AG10803 (cell line): ENCODE measurements at regions not wholly inside any gene's neighbourhood (a gene's known extent, or its start where the extent isn't known, plus 50 kb on each side); places are given as distances from the start of the nearest gene placed in this dataset.

ENCODE experiments used
- DNase-seq: peaks from one replicate; pipeline ENCODE4 v3.0.0; 2010; ENCODE audit warnings: low read depth
- H3K4me3 ChIP-seq: 2 replicates; pipeline ENCODE4 v1.5.1; 2011; ENCODE audit warnings: mild to moderate bottlenecking, low read length, control low read depth
- CTCF ChIP-seq: conservative IDR thresholded peaks from 2 replicates; pipeline ENCODE4 v1.5.1; 2011; ENCODE audit warnings: mild to moderate bottlenecking, low read length, control low read depth, inconsistent platforms

GRCh38 chr15:87502173-87502572, 754.4 kb downstream of the NTRK3 start:
- H3K4me3 ChIP-seq, result no peak overlapping the region
- DNase-seq, result no peak
- TF ChIP-seq CTCF, result no peak

GRCh38 chr15:87500240-87500639, 756.3 kb downstream of the NTRK3 start:
- DNase-seq, result no peak
- TF ChIP-seq CTCF, result no peak
- no peak overlapping the region for H3K4me3 ChIP-seq

- no peak for TF ChIP-seq CTCF
- peak; percentile 30 for DNase-seq
- H3K4me3 ChIP-seq, result no peak overlapping the region
These were observed 758.0 kb downstream of the NTRK3 start for GRCh38 chr15:87498560-87498959.

GRCh38 chr15:87496795-87497194, 759.7 kb downstream of the NTRK3 start:
- TF ChIP-seq CTCF, result no peak
- no peak overlapping the region for H3K4me3 ChIP-seq
- DNase-seq, result no peak

GRCh38 chr15:87496109-87496508, 760.4 kb downstream of the NTRK3 start:
- no peak overlapping the region for H3K4me3 ChIP-seq
- DNase-seq, result no peak
- TF ChIP-seq CTCF, result no peak

GRCh38 chr15:87493803-87494202, 762.7 kb downstream of the NTRK3 start:
- TF ChIP-seq CTCF, result no peak
- no peak for DNase-seq
- no peak overlapping the region for H3K4me3 ChIP-seq

- DNase-seq, result no peak
- TF ChIP-seq CTCF, result no peak
- H3K4me3 ChIP-seq, result no peak overlapping the region
These were observed 764.2 kb downstream of the NTRK3 start for GRCh38 chr15:87492321-87492720.
